ENCODE measurements at regions not wholly inside any gene's neighbourhood (a gene's known extent, or its start where the extent isn't known, plus 50 kb on each side); places are given as distances from the start of the nearest gene placed in this dataset.

DNA sequence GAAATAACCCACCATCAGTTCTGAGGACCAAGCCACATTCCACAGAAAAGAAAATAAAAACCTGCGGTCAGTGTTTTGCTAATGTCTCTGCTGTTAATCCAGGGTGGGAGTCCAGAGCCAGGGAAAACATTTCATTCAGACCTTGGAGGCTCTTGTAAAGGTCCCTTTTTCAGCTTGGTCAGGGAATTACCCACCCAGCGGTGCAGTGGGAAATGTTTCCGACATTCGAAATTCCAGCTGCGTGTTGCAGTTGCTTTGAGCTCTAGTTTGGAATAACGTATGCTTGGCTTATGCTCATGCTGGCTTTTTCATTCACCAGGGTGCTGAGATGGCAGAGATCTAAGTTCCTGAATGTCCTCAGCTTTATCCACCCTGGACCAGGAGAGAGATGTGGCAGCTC is 219.1 kb downstream of the TRIB2 start:
- no peak overlapping the region for H3K27ac ChIP-seq (ENCODE audit: control insufficient read depth, insufficient read depth, low read length)
- H3K27me3 ChIP-seq (ENCODE audit: control insufficient read depth, extremely low read depth, insufficient read depth, low read length), result no peaks in the 10 kb centered on the region
- no peaks in the 10 kb centered on the region for H3K79me2 ChIP-seq (ENCODE audit: control insufficient read depth, insufficient read depth, low read length)
- no peaks in the 10 kb centered on the region for H3K36me3 ChIP-seq (ENCODE audit: control insufficient read depth in 2 of 2, extremely low read depth in 1 of 2, insufficient read depth in 2 of 2, low read length in 2 of 2)
- H3K9me3 ChIP-seq (ENCODE audit: control insufficient read depth, low read depth, low read length), result no peaks in the 10 kb centered on the region
- H2AFZ ChIP-seq (ENCODE audit: control insufficient read depth, low read length), result no peak overlapping the region
- no peak for FAIRE-seq
- H3K4me3 ChIP-seq (ENCODE audit: control insufficient read depth in 2 of 3, extremely low read depth in 1 of 3, insufficient read depth in 2 of 3, low read depth in 1 of 3, low read length in 3 of 3), result no peak overlapping the region
- no peak overlapping the region for H3K9ac ChIP-seq (ENCODE audit: control insufficient read depth, extremely low read depth, insufficient read depth, low read length)
- TF ChIP-seq, protein P1, sequence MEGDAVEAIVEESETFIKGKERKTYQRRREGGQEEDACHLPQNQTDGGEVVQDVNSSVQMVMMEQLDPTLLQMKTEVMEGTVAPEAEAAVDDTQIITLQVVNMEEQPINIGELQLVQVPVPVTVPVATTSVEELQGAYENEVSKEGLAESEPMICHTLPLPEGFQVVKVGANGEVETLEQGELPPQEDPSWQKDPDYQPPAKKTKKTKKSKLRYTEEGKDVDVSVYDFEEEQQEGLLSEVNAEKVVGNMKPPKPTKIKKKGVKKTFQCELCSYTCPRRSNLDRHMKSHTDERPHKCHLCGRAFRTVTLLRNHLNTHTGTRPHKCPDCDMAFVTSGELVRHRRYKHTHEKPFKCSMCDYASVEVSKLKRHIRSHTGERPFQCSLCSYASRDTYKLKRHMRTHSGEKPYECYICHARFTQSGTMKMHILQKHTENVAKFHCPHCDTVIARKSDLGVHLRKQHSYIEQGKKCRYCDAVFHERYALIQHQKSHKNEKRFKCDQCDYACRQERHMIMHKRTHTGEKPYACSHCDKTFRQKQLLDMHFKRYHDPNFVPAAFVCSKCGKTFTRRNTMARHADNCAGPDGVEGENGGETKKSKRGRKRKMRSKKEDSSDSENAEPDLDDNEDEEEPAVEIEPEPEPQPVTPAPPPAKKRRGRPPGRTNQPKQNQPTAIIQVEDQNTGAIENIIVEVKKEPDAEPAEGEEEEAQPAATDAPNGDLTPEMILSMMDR (optimal IDR thresholded peaks at IDR 0.05 in 1 of 3, IDR thresholded peaks at IDR 0.05 in 1 of 3, conservative IDR thresholded peaks at IDR 0.05 in 1 of 3; ENCODE audit: extremely low read depth in 1 of 3, insufficient read depth in 2 of 3, low read length in 3 of 3), result no peak
- no peak for TF ChIP-seq EZH2 (IDR thresholded peaks at IDR 0.05; ENCODE audit: low read length)
- DNase-seq (ENCODE audit: low read depth, low spot score), result no peak
- no peak overlapping the region for H3K4me2 ChIP-seq (ENCODE audit: control insufficient read depth, extremely low read depth, insufficient read depth, low read depth, low read length)
- H4K20me1 ChIP-seq (ENCODE audit: control insufficient read depth, extremely low read depth, insufficient read depth, low read length), result no peaks in the 10 kb centered on the region
- H3K9me1 ChIP-seq (ENCODE audit: control insufficient read depth, extremely low read depth, insufficient read depth, low read length), result no peaks in the 10 kb centered on the region
- dilution Hi-C loops (cut with MboI; ENCODE audit: extremely low pct_ligation_motif_present, low sequenced_read_pairs), result no loop called here
- no peaks in the 10 kb centered on the region for H3K4me1 ChIP-seq (ENCODE audit: control insufficient read depth, extremely low read depth, insufficient read depth, low read length)

DNA sequence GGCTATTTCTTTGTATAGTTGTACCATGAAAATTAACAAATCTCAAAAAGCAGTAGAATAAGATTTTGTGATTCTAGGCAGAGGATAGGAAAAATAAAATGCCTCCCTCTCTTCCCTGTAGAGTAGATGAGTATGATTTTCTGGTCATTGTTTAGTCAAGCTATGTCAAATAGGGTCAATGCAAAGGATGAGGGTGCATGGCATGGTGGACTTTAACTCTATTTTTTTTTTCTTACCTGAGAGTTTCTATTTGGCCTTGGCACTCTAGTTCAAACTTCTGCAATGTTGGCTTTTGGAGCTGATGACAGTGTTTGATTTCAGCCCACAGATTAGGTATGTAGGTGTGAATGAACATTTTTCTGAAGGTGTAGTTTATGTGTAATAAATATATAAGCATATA is 224.5 kb downstream of the TRIB2 start:
- H2AFZ ChIP-seq (ENCODE audit: control insufficient read depth, low read length), result no peak overlapping the region
- H3K27ac ChIP-seq (ENCODE audit: control insufficient read depth, insufficient read depth, low read length), result no peak overlapping the region
- no peaks in the 10 kb centered on the region for H3K9me3 ChIP-seq (ENCODE audit: control insufficient read depth, low read depth, low read length)
- TF ChIP-seq, protein P1 (optimal IDR thresholded peaks at IDR 0.05 in 1 of 3, IDR thresholded peaks at IDR 0.05 in 1 of 3, conservative IDR thresholded peaks at IDR 0.05 in 1 of 3; ENCODE audit: extremely low read depth in 1 of 3, insufficient read depth in 2 of 3, low read length in 3 of 3), result no peak
- no peak for TF ChIP-seq EZH2 (IDR thresholded peaks at IDR 0.05; ENCODE audit: low read length)
- H3K79me2 ChIP-seq (ENCODE audit: control insufficient read depth, insufficient read depth, low read length), result no peaks in the 10 kb centered on the region
- H4K20me1 ChIP-seq (ENCODE audit: control insufficient read depth, extremely low read depth, insufficient read depth, low read length), result no peaks in the 10 kb centered on the region
- DNase-seq (ENCODE audit: low read depth, low spot score), result no peak
- H3K36me3 ChIP-seq (ENCODE audit: control insufficient read depth in 2 of 2, extremely low read depth in 1 of 2, insufficient read depth in 2 of 2, low read length in 2 of 2), result no peaks in the 10 kb centered on the region
- no peaks in the 10 kb centered on the region for H3K4me1 ChIP-seq (ENCODE audit: control insufficient read depth, extremely low read depth, insufficient read depth, low read length)
- no peaks in the 10 kb centered on the region for H3K27me3 ChIP-seq (ENCODE audit: control insufficient read depth, extremely low read depth, insufficient read depth, low read length)
- H3K9ac ChIP-seq (ENCODE audit: control insufficient read depth, extremely low read depth, insufficient read depth, low read length), result no peak overlapping the region
- FAIRE-seq, result no peak
- H3K4me2 ChIP-seq (ENCODE audit: control insufficient read depth, extremely low read depth, insufficient read depth, low read depth, low read length), result no peak overlapping the region
- H3K9me1 ChIP-seq (ENCODE audit: control insufficient read depth, extremely low read depth, insufficient read depth, low read length), result no peaks in the 10 kb centered on the region
- dilution Hi-C loops (cut with MboI; ENCODE audit: extremely low pct_ligation_motif_present, low sequenced_read_pairs), result no loop called here
- no peak overlapping the region for H3K4me3 ChIP-seq (ENCODE audit: control insufficient read depth in 2 of 3, extremely low read depth in 1 of 3, insufficient read depth in 2 of 3, low read depth in 1 of 3, low read length in 3 of 3)
